Right cardiac atrium (tissue), 5 donors: ENCODE measurements at regions not wholly inside any gene's neighbourhood (a gene's known extent, or its start where the extent isn't known, plus 50 kb on each side); places are given as distances from the start of the nearest gene placed in this dataset.
"Not testable (repeated sequence)": the region's sequence is repeated elsewhere in the genome, so short reads cannot be mapped to it uniquely, and the experiment has no call there.

ENCODE experiments used
- ATAC-seq, 2 donors: fragments of 200-7000 bp; cut with Tn5 transposase; one replicate each; pipeline versions ENCODE4 v1.8.0 to v1.9.1; 2020; ENCODE audit warnings: moderate library complexity in 2 of 2, mild to moderate bottlenecking in 1 of 2
- DNase-seq, 3 donors: peaks; one replicate each; pipeline ENCODE4 v3.0.0-alpha.2; 2020
- H3K27ac ChIP-seq: one replicate; pipeline ENCODE4 v1.5.1; 2013; ENCODE audit warnings: mild to moderate bottlenecking, low read length, control low read depth, moderate library complexity
- H3K27me3 ChIP-seq: one replicate; pipeline ENCODE4 v1.6.1; 2013; ENCODE audit not compliant: control insufficient read depth, insufficient read depth
- H3K4me1 ChIP-seq: one replicate; pipeline ENCODE4 v1.6.1; 2013; ENCODE audit warnings: low read length; ENCODE audit not compliant: control insufficient read depth, insufficient read depth
- H3K4me3 ChIP-seq: one replicate; pipeline ENCODE4 v1.5.1; 2013; ENCODE audit warnings: low read length, control low read depth
- H3K9me3 ChIP-seq: one replicate; pipeline ENCODE4 v1.6.1; 2013; ENCODE audit warnings: low read length; ENCODE audit not compliant: control insufficient read depth
- WGBS: extraction: QIAGEN DNeasy Blood & Tissue Kit; methylation state at CpG from one replicate; pipeline ENCODE4 v1.1.7; 2013; 5-methylcytosine and 5-hydroxymethylcytosine counted together
- intact Hi-C, 4 donors: fragments of 100-400 bp; cut with DNase I; formaldehyde crosslinking; loops; one replicate each; pipeline versions ENCODE4 v1.11.0 to v1.14.0; 2022 to 2023
- donor health status: healthy with polysubstance abuse.
- donor health status: DM: no; HTN: yes; CAD: no.
- donor health status: DM: no; HTN: no; CAD: no.
- donor health status: DM: no; HTN: yes; CAD: no; lungs with severe emphysema.
- donor health status: DM: yes; HTN: yes; CAD: no.

DNA sequence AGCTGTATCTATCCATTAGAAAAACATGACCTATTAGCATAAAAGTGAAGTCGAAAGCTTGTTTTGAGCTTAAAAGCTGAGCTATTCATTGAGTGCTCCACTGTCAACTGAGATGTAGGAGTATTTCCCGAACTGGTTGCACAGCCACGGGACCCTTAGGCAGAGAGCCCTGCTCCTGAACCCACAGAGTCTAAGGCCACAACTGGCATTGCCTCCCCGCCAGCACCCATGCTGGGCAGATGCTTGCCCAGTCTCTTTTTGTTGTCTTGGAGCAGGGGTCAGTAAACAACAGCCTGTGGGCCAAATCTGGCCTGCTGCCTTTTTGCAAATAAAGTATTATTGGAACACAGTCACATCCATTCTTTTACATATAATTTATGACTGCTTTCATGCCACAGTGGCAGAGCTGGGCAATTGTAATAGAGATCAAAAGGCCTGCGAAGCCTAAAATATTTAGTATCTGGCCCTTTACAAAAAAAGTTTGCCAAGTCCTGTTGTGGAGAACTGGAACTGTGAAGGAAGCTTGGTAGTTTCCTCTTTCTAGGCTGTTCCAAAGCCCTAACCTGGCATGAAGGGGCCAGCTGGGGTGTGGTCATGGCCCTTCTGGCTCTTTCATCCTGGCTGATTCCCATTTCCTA is 58.4 kb upstream of the WAPL start:
- H3K4me3 ChIP-seq = no peak overlapping the region
- intact Hi-C loops = loop anchor here in 1 of 4 donors (5.0 kb wide), 1 partner anchor 178 kb away; no protein-coding TSS in a partner anchor
- H3K9me3 ChIP-seq = no peaks in the 10 kb centered on the region
- no peaks in the 10 kb centered on the region for H3K4me1 ChIP-seq
- ATAC-seq (no peak), DNase-seq (no peak)
- no peak overlapping the region for H3K27ac ChIP-seq
- no peaks in the 10 kb centered on the region for H3K27me3 ChIP-seq
- WGBS = 90% methylated on average over 5 of the region's 5 CpGs

GRCh38 chr10:86580521-86580891 is 58.9 kb upstream of the WAPL start:
- WGBS = 50% methylated on average over 1 of the region's 1 CpG
- Histone ChIP-seq H3K9me3 (no peaks in the 10 kb centered on the region), H3K4me1 (no peaks in the 10 kb centered on the region), H3K27me3 (no peaks in the 10 kb centered on the region), H3K27ac (no peak overlapping the region), H3K4me3 (no peak overlapping the region)
- intact Hi-C loops = loop anchor here in 1 of 4 donors (5.0 kb wide), 1 partner anchor 178 kb away; no protein-coding TSS in a partner anchor
- DNase-seq (no peak), ATAC-seq (peak in 1 of 2 donors; percentile 38)

DNA sequence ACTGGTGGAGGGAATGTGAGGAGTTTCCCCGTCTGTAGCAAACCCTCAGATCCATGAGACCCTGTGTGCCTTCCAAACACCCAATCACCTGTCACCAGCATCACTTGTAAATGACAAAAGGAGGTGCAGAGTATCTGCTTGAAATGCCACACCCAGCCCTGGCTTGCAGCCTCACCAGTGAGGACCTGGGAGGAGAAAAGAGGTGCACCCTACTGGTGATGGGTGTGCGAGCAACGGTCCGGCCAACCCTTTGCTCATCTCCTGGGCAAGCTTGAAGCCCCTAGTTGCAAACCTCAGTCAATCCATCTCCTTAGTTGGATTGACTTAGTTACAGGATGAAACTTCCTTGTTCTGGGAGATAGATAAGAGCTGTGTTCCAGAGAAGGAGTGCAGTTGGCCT is 62.4 kb upstream of the WAPL start:
- Histone ChIP-seq H3K9me3 (no peaks in the 10 kb centered on the region), H3K27me3 (no peaks in the 10 kb centered on the region), H3K27ac (no peak overlapping the region), H3K4me1 (no peaks in the 10 kb centered on the region), H3K4me3 (no peak overlapping the region)
- intact Hi-C loops = loop anchor here in 2 of 4 donors (2.0 to 5.0 kb wide), 2 partner anchors 182 to 183 kb away; no protein-coding TSS in a partner anchor
- DNase-seq = no peak
- no peak for ATAC-seq
- 73% methylated on average over 4 of the region's 4 CpGs for WGBS

DNA sequence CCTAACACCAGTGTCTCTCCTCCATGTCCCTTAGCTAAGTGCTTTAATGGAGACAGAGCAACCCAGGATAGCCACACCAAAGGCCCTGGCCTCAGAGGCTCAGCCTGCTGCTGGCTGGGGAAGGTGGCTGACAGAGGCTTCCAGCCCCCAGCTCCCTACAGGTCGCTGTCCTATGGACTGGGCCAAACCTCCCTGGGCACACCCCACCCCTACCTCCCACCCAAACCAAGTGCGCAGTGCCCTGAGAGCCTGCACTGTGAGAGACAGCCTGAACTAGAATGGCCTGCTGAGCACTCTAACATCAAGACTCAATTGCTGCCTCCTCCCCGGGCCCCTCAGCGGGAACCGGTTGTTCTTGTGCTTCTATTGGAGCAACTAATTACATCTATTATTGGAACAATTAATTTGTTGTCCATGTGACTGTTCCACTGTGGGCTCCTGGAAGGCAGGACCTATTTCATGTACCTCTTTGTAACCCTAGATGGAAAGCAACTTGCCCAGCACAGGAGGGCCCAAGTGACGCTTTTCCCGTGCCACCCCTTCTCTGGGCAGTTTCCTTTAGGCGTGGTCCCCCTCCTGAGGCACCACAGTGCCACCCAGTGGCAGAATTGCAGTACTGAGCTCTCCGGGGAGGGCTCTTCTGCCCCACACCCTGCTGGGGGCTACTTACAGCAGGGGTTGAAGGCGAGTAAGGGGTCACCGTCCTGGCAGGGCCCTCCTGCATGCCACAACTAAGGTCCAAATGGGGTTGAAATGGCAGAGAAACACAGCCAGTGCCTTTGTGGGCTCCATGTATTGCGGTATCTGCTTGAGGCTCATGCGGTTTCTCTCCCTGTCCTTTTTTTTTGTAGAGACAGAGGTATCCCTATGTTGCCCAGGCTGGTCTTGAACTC is 63.7 kb upstream of the WAPL start:
- no peaks in the 10 kb centered on the region for H3K9me3 ChIP-seq
- H3K27me3 ChIP-seq = no peaks in the 10 kb centered on the region
- intact Hi-C loops = loop anchor here in 3 of 4 donors (2.0 to 5.0 kb wide), 3 partner anchors 183 to 188 kb away; no protein-coding TSS in a partner anchor
- 40% methylated on average over 13 of the region's 13 CpGs for WGBS
- DNase-seq (peak; percentile 69 to 87 (median 84)), ATAC-seq (peak; percentile 91 to 96)
- H3K4me3 ChIP-seq = no peak overlapping the region
- no peaks in the 10 kb centered on the region for H3K4me1 ChIP-seq
- H3K27ac ChIP-seq = no peak overlapping the region

GRCh38 chr10:86586516-86586915 is 64.9 kb upstream of the WAPL start:
- WGBS = 62% methylated on average over 4 of the region's 4 CpGs
- Histone ChIP-seq H3K27me3 (no peaks in the 10 kb centered on the region), H3K4me3 (no peak overlapping the region), H3K4me1 (no peaks in the 10 kb centered on the region), H3K9me3 (no peaks in the 10 kb centered on the region), H3K27ac (no peak overlapping the region)
- intact Hi-C loops = loop anchor here in 2 of 4 donors (5.0 kb wide), 2 partner anchors 184 to 189 kb away; no protein-coding TSS in a partner anchor
- DNase-seq (no peak), ATAC-seq (no peak)

- not testable (repeated sequence) for ATAC-seq, H3K27me3 ChIP-seq, H3K4me1 ChIP-seq, H3K4me3 ChIP-seq, H3K9me3 ChIP-seq, DNase-seq, H3K27ac ChIP-seq
- 91% methylated on average over 14 of the region's 14 CpGs for WGBS
- intact Hi-C loops = loop anchor here in 2 of 4 donors (5.0 kb wide), 2 partner anchors 186 to 191 kb away; no protein-coding TSS in a partner anchor
These were observed 65.6 kb upstream of the OPN4 start for GRCh38 chr10:86588781-86589180.

- DNase-seq = no peak
- no peak overlapping the region for H3K27ac ChIP-seq
- intact Hi-C loops = no loop called here
- no peak overlapping the region for H3K4me3 ChIP-seq
- no peaks in the 10 kb centered on the region for H3K9me3 ChIP-seq
- no peaks in the 10 kb centered on the region for H3K27me3 ChIP-seq
- ATAC-seq = no peak
- WGBS = 90% methylated on average over 6 of the region's 6 CpGs
- H3K4me1 ChIP-seq = no peaks in the 10 kb centered on the region
These were observed 62.9 kb upstream of the OPN4 start for GRCh38 chr10:86591436-86591835.

DNA sequence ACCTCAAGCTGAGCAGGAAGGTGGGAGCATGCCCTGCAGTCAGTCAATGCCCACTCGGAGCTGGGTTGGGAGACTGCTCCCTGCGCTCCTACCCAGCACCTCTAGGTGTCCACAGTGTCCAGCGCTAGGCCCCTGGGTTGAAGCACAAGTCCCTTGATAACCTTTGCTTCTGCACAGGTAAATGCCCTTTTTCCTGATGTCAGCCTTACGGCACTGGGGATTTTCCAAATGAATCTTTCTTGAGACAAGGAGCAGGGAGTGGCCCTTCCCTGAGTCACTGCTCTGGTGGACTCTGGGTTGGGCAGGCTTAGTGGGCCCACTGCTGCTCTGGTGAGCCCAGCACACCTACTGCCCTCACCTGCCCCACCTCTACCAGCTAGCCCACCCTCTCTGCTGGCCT is 61.9 kb upstream of the OPN4 start:
- no peaks in the 10 kb centered on the region for H3K27me3 ChIP-seq
- no peak for DNase-seq
- peak in 1 of 2 donors; percentile 49 for ATAC-seq
- H3K27ac ChIP-seq = no peak overlapping the region
- H3K4me1 ChIP-seq = no peaks in the 10 kb centered on the region
- WGBS = 80% methylated on average over 4 of the region's 4 CpGs
- no peak overlapping the region for H3K4me3 ChIP-seq
- no peaks in the 10 kb centered on the region for H3K9me3 ChIP-seq
- intact Hi-C loops = no loop called here

GRCh38 chr10:86594535-86594934 is 59.8 kb upstream of the OPN4 start:
- no peak overlapping the region for H3K4me3 ChIP-seq
- no peak for DNase-seq
- intact Hi-C loops = no loop called here
- H3K9me3 ChIP-seq = no peaks in the 10 kb centered on the region
- ATAC-seq = no peak
- WGBS = 79% methylated on average over 5 of the region's 5 CpGs
- H3K4me1 ChIP-seq = no peaks in the 10 kb centered on the region
- H3K27me3 ChIP-seq = no peaks in the 10 kb centered on the region
- H3K27ac ChIP-seq = no peak overlapping the region

GRCh38 chr10:86595496-86595895 is 58.9 kb upstream of the OPN4 start:
- ATAC-seq = no peak
- Histone ChIP-seq H3K4me1 (no peaks in the 10 kb centered on the region), H3K27me3 (no peaks in the 10 kb centered on the region), H3K4me3 (no peak overlapping the region), H3K27ac (no peak overlapping the region), H3K9me3 (no peaks in the 10 kb centered on the region)
- WGBS = 92% methylated on average over 5 of the region's 5 CpGs
- intact Hi-C loops = no loop called here
- DNase-seq = no peak

DNA sequence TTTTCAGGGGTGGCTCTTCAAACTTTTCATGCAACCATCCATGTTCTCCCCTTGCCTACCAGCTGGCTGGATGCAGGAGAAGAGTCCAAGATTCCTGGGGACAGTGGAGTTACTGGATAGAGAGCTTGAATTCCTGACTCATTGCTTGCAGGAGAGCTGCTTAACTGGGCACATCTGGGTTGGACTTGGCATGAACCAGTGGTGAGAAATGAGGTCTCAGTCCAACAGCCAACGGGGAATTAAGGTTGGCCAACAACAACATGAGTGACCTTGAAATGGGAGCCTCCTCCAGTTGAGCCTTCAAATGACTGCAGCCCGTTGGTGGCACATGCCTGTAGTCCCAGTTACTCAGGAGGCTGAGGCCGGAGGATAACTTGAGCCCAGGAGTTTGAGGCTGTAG is 58.1 kb upstream of the OPN4 start:
- Histone ChIP-seq H3K4me1 (no peaks in the 10 kb centered on the region), H3K27me3 (no peaks in the 10 kb centered on the region), H3K4me3 (no peak overlapping the region), H3K9me3 (no peaks in the 10 kb centered on the region), H3K27ac (no peak overlapping the region)
- intact Hi-C loops = no loop called here
- no peak for DNase-seq
- WGBS = 71% methylated on average over 3 of the region's 3 CpGs
- ATAC-seq = no peak
